Adrenal gland (tissue), 9 donors: ENCODE measurements at regions not wholly inside any gene's neighbourhood (a gene's known extent, or its start where the extent isn't known, plus 50 kb on each side); places are given as distances from the start of the nearest gene placed in this dataset.

Experiments
- DNase-seq, 7 donors: peaks; one replicate each; pipeline ENCODE4 v3.0.0-alpha.2; 2019 to 2020
- H3K27ac ChIP-seq, 5 donors: fragments of 200-600 bp; sonication (generic) in 4 of 5; 1 replicate in 3 of 5; 2 replicates in 2 of 5; pipeline versions ENCODE4 v1.5.1 to v1.8.0; 2016 to 2020; ENCODE audit warnings: mild to moderate bottlenecking in 1 of 5
- H3K27me3 ChIP-seq: fragments of 200-600 bp; 2 replicates; pipeline ENCODE4 v1.8.0; 2021
- H3K36me3 ChIP-seq, 2 donors: fragments of 200-600 bp; replicated peaks in 1 of 2; 1 replicate in 1 of 2; 2 replicates in 1 of 2; pipeline versions ENCODE4 v1.5.1 to v1.8.0; 2018 to 2022
- H3K4me1 ChIP-seq, 2 donors: fragments of 200-600 bp; replicated peaks in 1 of 2; 1 replicate in 1 of 2; 2 replicates in 1 of 2; pipeline versions ENCODE4 v1.5.1 to v1.8.0; 2018 to 2021
- H3K4me3 ChIP-seq, 4 donors: fragments of 200-600 bp; sonication (generic) in 3 of 4; one replicate each; pipeline ENCODE4 v1.5.1; 2016 to 2018
- H3K9me3 ChIP-seq, 3 donors: fragments of 200-600 bp; sonication (generic) in 1 of 3; replicated peaks in 1 of 3; 1 replicate in 2 of 3; 2 replicates in 1 of 3; pipeline versions ENCODE4 v1.5.1 to v1.8.0; 2016 to 2021
- CTCF ChIP-seq, 6 experiments: fragments of 450-650 bp in 4 of 6; fragments of 200-600 bp in 2 of 6; sonication (generic) in 1 of 6; IDR thresholded peaks; 1 replicate in 5 of 6; 2 replicates in 1 of 6; pipeline versions ENCODE4 v1.5.1 to v1.8.0; 2016 to 2021; ENCODE audit warnings: antibody characterized with exemption in 6 of 6, mild to moderate bottlenecking in 2 of 6, moderate library complexity in 1 of 6
- POLR2A ChIP-seq, 2 donors: fragments of 450-650 bp; IDR thresholded peaks; one replicate each; pipeline ENCODE4 v1.6.1; 2017; ENCODE audit warnings: antibody characterized with exemption in 2 of 2, mild to moderate bottlenecking in 2 of 2, moderate library complexity in 1 of 2
- WGBS, 4 donors: extraction: QIAGEN DNeasy Blood & Tissue Kit in 2 of 4; methylation state at CpG; one replicate each; pipeline versions ENCODE4 v1.1.5 to v1.1.7; 2013 to 2017; 5-methylcytosine and 5-hydroxymethylcytosine counted together
- intact Hi-C, 2 donors: fragments of 100-400 bp; cut with DNase I; formaldehyde crosslinking; loops; one replicate each; pipeline versions ENCODE4 v1.14.1 to v1.15.0; 2022 to 2023
- donor health status: healthy with polysubstance abuse.
- donor health status: Bipolar disorder and iron deficiency.
- donor health status: DM: yes; HTN: yes; CAD: no.
- donor health status: DM: no; HTN: no; CAD: no.
- donor health status: DM: no; HTN: no; CAD: no.

- Histone ChIP-seq H3K4me1 (peaks cover 6 to 9% of the 10 kb centered on the region in 2 donors), H3K4me3 (no peak overlapping the region), H3K27me3 (no peaks in the 10 kb centered on the region), H3K27ac (no peak overlapping the region), H3K9me3 (no peaks in the 10 kb centered on the region), H3K36me3 (no peaks in the 10 kb centered on the region)
- intact Hi-C loops = no loop called here
- DNase-seq = no peak
- 57 to 68% (median 65%) methylated on average over 12 to 13 of the region's 13 CpGs for WGBS, 4 donors
- TF ChIP-seq POLR2A (IDR thresholded peaks at IDR 0.05) = no peak
- no peak for TF ChIP-seq CTCF (IDR thresholded peaks at IDR 0.05)
Observed at GRCh38 chr6:15901141-15902115, 227.5 kb upstream of the MYLIP start.

- Histone ChIP-seq H3K9me3 (no peaks in the 10 kb centered on the region), H3K4me1 (peaks cover 9 to 10% of the 10 kb centered on the region in 2 donors), H3K36me3 (no peaks in the 10 kb centered on the region), H3K27me3 (no peaks in the 10 kb centered on the region), H3K27ac (no peak overlapping the region), H3K4me3 (no peak overlapping the region)
- DNase-seq = no peak
- intact Hi-C loops = no loop called here
- TF ChIP-seq CTCF (IDR thresholded peaks at IDR 0.05) (no peak), POLR2A (IDR thresholded peaks at IDR 0.05) (no peak)
- WGBS, 4 donors = 0 to 33% (median 1%) methylated on average over 1 of the region's 1 CpG
Observed at GRCh38 chr6:15898693-15899092, 230.2 kb upstream of the MYLIP start.

GRCh38 chr6:15897063-15897876, 231.6 kb upstream of the MYLIP start:
- TF ChIP-seq POLR2A (IDR thresholded peaks at IDR 0.05) (no peak), CTCF (IDR thresholded peaks at IDR 0.05) (no peak)
- intact Hi-C loops = no loop called here

More at GRCh38 chr6:15897063-15897876, 231.6 kb upstream of the MYLIP start:
- Histone ChIP-seq H3K9me3 (no peaks in the 10 kb centered on the region), H3K27ac (peak overlapping the region in 4 of 5 donors; percentile 2 to 86 (median 30)), H3K4me1 (peaks cover 9 to 10% of the 10 kb centered on the region in 2 donors), H3K36me3 (no peaks in the 10 kb centered on the region), H3K27me3 (no peaks in the 10 kb centered on the region), H3K4me3 (peak overlapping the region in 1 of 4 donors; percentile 23)
- 24 to 46% (median 37%) methylated on average over 8 of the region's 8 CpGs for WGBS, 4 donors
- DNase-seq = peak; percentile 20 to 87 (median 62)
